Breast epithelium (tissue), 4 donors: ENCODE measurements at regions not wholly inside any gene's neighbourhood (a gene's known extent, or its start where the extent isn't known, plus 50 kb on each side); places are given as distances from the start of the nearest gene placed in this dataset.
A peak's percentile ranks its signal among the peaks of the same experiment; 100 is the strongest.
"Not testable (repeated sequence)": the region's sequence is repeated elsewhere in the genome, so short reads cannot be mapped to it uniquely, and the experiment has no call there.

Source experiments
- DNase-seq, 2 donors: peaks; one replicate each; pipeline ENCODE4 v3.0.0-alpha.2; 2019; ENCODE audit warnings: low spot score in 2 of 2
- H3K27ac ChIP-seq, 2 donors: fragments of 200-600 bp; sonication (generic) in 1 of 2; one replicate each; pipeline ENCODE4 v1.5.1; 2016 to 2019; ENCODE audit warnings: mild to moderate bottlenecking in 1 of 2
- H3K27me3 ChIP-seq, 2 donors: fragments of 200-600 bp; sonication (generic) in 1 of 2; one replicate each; pipeline versions ENCODE4 v1.5.1 to v1.6.0; 2017 to 2019; ENCODE audit warnings: control low read depth in 1 of 2, mild to moderate bottlenecking in 1 of 2
- H3K36me3 ChIP-seq: fragments of 200-600 bp; one replicate; pipeline ENCODE4 v1.5.1; 2019
- H3K4me1 ChIP-seq, 2 donors: fragments of 200-600 bp; sonication (generic); one replicate each; pipeline ENCODE4 v1.5.1; 2016 to 2019; ENCODE audit warnings: control low read depth in 1 of 2
- H3K4me3 ChIP-seq, 3 donors: fragments of 200-600 bp; sonication (generic); 1 replicate in 2 of 3; 2 replicates in 1 of 3; pipeline ENCODE4 v1.5.1; 2016 to 2019; ENCODE audit warnings: mild to moderate bottlenecking in 3 of 3, moderate library complexity in 2 of 3
- H3K9me3 ChIP-seq, 2 donors: fragments of 200-600 bp; sonication (generic) in 1 of 2; one replicate each; pipeline ENCODE4 v1.5.1; 2016 to 2019; ENCODE audit warnings: control low read depth in 1 of 2
- CTCF ChIP-seq, 3 donors: fragments of 450-650 bp; IDR thresholded peaks; one replicate each; pipeline ENCODE4 v1.5.1; 2016 to 2017; ENCODE audit warnings: antibody characterized with exemption in 3 of 3, mild to moderate bottlenecking in 3 of 3, moderate library complexity in 3 of 3
- POLR2A ChIP-seq: fragments of 450-650 bp; IDR thresholded peaks from one replicate; pipeline ENCODE4 v1.6.1; 2016; ENCODE audit warnings: antibody characterized with exemption, mild to moderate bottlenecking, moderate library complexity
- POLR2AphosphoS5 ChIP-seq, 3 donors: sonication (generic); formaldehyde crosslinking; IDR thresholded peaks; one replicate each; pipeline ENCODE4 v1.6.1; 2017; ENCODE audit warnings: antibody characterized with exemption in 3 of 3
- intact Hi-C: fragments of 100-400 bp; cut with DNase I; formaldehyde crosslinking; loops from one replicate; pipeline ENCODE4 v1.15.1; 2023; ENCODE audit warnings: low total_unique reads

- Histone ChIP-seq H3K4me3 (no peak overlapping the region), H3K36me3 (no peaks in the 10 kb centered on the region), H3K9me3 (peaks cover 0 to 9% of the 10 kb centered on the region in 2 donors), H3K27me3 (no peaks in the 10 kb centered on the region), H3K27ac (no peak overlapping the region), H3K4me1 (no peaks in the 10 kb centered on the region)
- TF ChIP-seq POLR2AphosphoS5 (IDR thresholded peaks at IDR 0.05) (no peak), POLR2A (no peak), CTCF (IDR thresholded peaks at IDR 0.05) (no peak)
- no peak for DNase-seq
- intact Hi-C loops, result no loop called here
Observed at GRCh38 chr4:125594056-125594602, 279.4 kb downstream of the FAT4 start.

- intact Hi-C loops, DNase-seq: not testable (repeated sequence)
Observed at GRCh38 chr4:125605926-125606325, 291.2 kb downstream of the FAT4 start.

GRCh38 chr4:125620066-125620860, 305.5 kb downstream of the FAT4 start:
- DNase-seq, result no peak
- Histone ChIP-seq H3K27me3 (no peaks in the 10 kb centered on the region), H3K4me3 (peak overlapping the region in 1 of 3 donors; percentile 8), H3K36me3 (no peaks in the 10 kb centered on the region), H3K9me3 (no peaks in the 10 kb centered on the region), H3K27ac (no peak overlapping the region), H3K4me1 (no peaks in the 10 kb centered on the region)
- TF ChIP-seq CTCF (IDR thresholded peaks at IDR 0.05) (no peak), POLR2AphosphoS5 (IDR thresholded peaks at IDR 0.05) (no peak), POLR2A (no peak)
- intact Hi-C loops, result no loop called here

More at GRCh38 chr4:125605926-125606325, 291.2 kb downstream of the FAT4 start:
- H3K4me1 ChIP-seq, H3K36me3 ChIP-seq, H3K27ac ChIP-seq, H3K9me3 ChIP-seq, H3K4me3 ChIP-seq, H3K27me3 ChIP-seq: not testable (repeated sequence)

- intact Hi-C loops, result no loop called here
- Histone ChIP-seq H3K4me3 (no peak overlapping the region), H3K9me3 (no peaks in the 10 kb centered on the region), H3K27me3 (no peaks in the 10 kb centered on the region), H3K36me3 (no peaks in the 10 kb centered on the region), H3K4me1 (no peaks in the 10 kb centered on the region), H3K27ac (no peak overlapping the region)
- TF ChIP-seq POLR2AphosphoS5 (IDR thresholded peaks at IDR 0.05) (no peak), POLR2A (no peak), CTCF (IDR thresholded peaks at IDR 0.05) (no peak)
- DNase-seq, result no peak
Observed at GRCh38 chr4:125624951-125625350, 310.2 kb downstream of the FAT4 start.

- Histone ChIP-seq H3K27me3 (no peaks in the 10 kb centered on the region), H3K4me1 (no peaks in the 10 kb centered on the region), H3K27ac (no peak overlapping the region), H3K36me3 (peaks cover 5% of the 10 kb centered on the region), H3K9me3 (no peaks in the 10 kb centered on the region), H3K4me3 (no peak overlapping the region)
- intact Hi-C loops, result no loop called here
- no peak for DNase-seq
- TF ChIP-seq CTCF (IDR thresholded peaks at IDR 0.05), result no peak
- TF ChIP-seq POLR2A, result no peak
Observed at GRCh38 chr4:125626946-125627345, 312.2 kb downstream of the FAT4 start.
